Immature natural killer cell (primary cell): ENCODE measurements at regions not wholly inside any gene's neighbourhood (a gene's known extent, or its start where the extent isn't known, plus 50 kb on each side); places are given as distances from the start of the nearest gene placed in this dataset.
"Not testable (repeated sequence)": the region's sequence is repeated elsewhere in the genome, so short reads cannot be mapped to it uniquely, and the experiment has no call there.

Experiments
- DNase-seq, 3 donors: peaks; one replicate each; pipeline ENCODE4 v3.0.0; 2022; ENCODE audit warnings: mixed read lengths in 1 of 3
- H3K27ac Mint-ChIP-seq, 6 donors: one replicate each; pipeline ENCODE4 v1.8.0; 2020; ENCODE audit warnings: mixed read lengths in 6 of 6, mild to moderate bottlenecking in 5 of 6, inconsistent platforms in 4 of 6, moderate library complexity in 3 of 6
- H3K27me3 Mint-ChIP-seq, 3 donors: one replicate each; pipeline ENCODE4 v1.8.0; 2020 to 2021; ENCODE audit warnings: low read depth in 3 of 3, mild to moderate bottlenecking in 3 of 3, mixed read lengths in 3 of 3, moderate library complexity in 3 of 3, inconsistent platforms in 1 of 3
- H3K36me3 Mint-ChIP-seq, 3 donors: one replicate each; pipeline ENCODE4 v1.8.0; 2020; ENCODE audit warnings: mixed read lengths in 3 of 3, inconsistent platforms in 2 of 3, mild to moderate bottlenecking in 2 of 3
- H3K4me1 Mint-ChIP-seq, 2 donors: one replicate each; pipeline ENCODE4 v1.8.0; 2020; ENCODE audit warnings: inconsistent platforms in 2 of 2, mild to moderate bottlenecking in 2 of 2, mixed read lengths in 2 of 2, moderate library complexity in 1 of 2
- H3K4me3 Mint-ChIP-seq, 5 donors: one replicate each; pipeline ENCODE4 v1.8.0; 2020; ENCODE audit warnings: mild to moderate bottlenecking in 5 of 5, mixed read lengths in 5 of 5, inconsistent platforms in 3 of 5, moderate library complexity in 3 of 5
- H3K9me3 Mint-ChIP-seq, 6 donors: one replicate each; pipeline ENCODE4 v1.8.0; 2020; ENCODE audit warnings: mild to moderate bottlenecking in 6 of 6, mixed read lengths in 6 of 6, inconsistent platforms in 4 of 6, moderate library complexity in 3 of 6

- H3K4me1 Mint-ChIP-seq, H3K36me3 Mint-ChIP-seq, H3K27ac Mint-ChIP-seq, DNase-seq, H3K4me3 Mint-ChIP-seq, H3K9me3 Mint-ChIP-seq: not testable (repeated sequence)
- peaks cover 4 to 10% (median 9%) of the 10 kb centered on the region in 3 donors for H3K27me3 Mint-ChIP-seq
These were observed 78.0 kb upstream of the BLID start for GRCh38 chr11:122193881-122194480.

GRCh38 chr11:122193457-122193856 lies 77.4 kb upstream of the BLID start:
- Mint-ChIP-seq H3K4me3 (no peak overlapping the region), H3K4me1 (no peaks in the 10 kb centered on the region), H3K27ac (no peak overlapping the region), H3K36me3 (no peaks in the 10 kb centered on the region), H3K9me3 (no peaks in the 10 kb centered on the region), H3K27me3 (peaks cover 4 to 10% (median 9%) of the 10 kb centered on the region in 3 donors)
- DNase-seq: no peak

- peaks cover 4 to 10% (median 9%) of the 10 kb centered on the region in 3 donors for H3K27me3 Mint-ChIP-seq
- no peak for DNase-seq
- no peak overlapping the region for H3K27ac Mint-ChIP-seq
- no peaks in the 10 kb centered on the region for H3K4me1 Mint-ChIP-seq
- no peak overlapping the region for H3K4me3 Mint-ChIP-seq
- H3K36me3 Mint-ChIP-seq: no peaks in the 10 kb centered on the region
- no peaks in the 10 kb centered on the region for H3K9me3 Mint-ChIP-seq
These were observed 76.7 kb upstream of the BLID start for GRCh38 chr11:122192634-122193255.

GRCh38 chr11:122190768-122191167 lies 74.8 kb upstream of the BLID start:
- H3K4me1 Mint-ChIP-seq: no peaks in the 10 kb centered on the region
- peaks cover 0 to 9% (median 7%) of the 10 kb centered on the region in 3 donors for H3K27me3 Mint-ChIP-seq
- no peaks in the 10 kb centered on the region for H3K36me3 Mint-ChIP-seq
- no peak overlapping the region for H3K4me3 Mint-ChIP-seq
- no peak overlapping the region for H3K27ac Mint-ChIP-seq
- H3K9me3 Mint-ChIP-seq: no peaks in the 10 kb centered on the region
- DNase-seq: no peak

GRCh38 chr11:122189229-122189628 lies 73.2 kb upstream of the BLID start:
- H3K4me3 Mint-ChIP-seq: no peak overlapping the region
- no peaks in the 10 kb centered on the region for H3K36me3 Mint-ChIP-seq
- H3K4me1 Mint-ChIP-seq: no peaks in the 10 kb centered on the region
- peaks cover 3 to 17% (median 8%) of the 10 kb centered on the region in 3 donors for H3K27me3 Mint-ChIP-seq
- DNase-seq: no peak
- H3K27ac Mint-ChIP-seq: no peak overlapping the region
- H3K9me3 Mint-ChIP-seq: no peaks in the 10 kb centered on the region

GRCh38 chr11:122187373-122188165 lies 71.6 kb upstream of the BLID start:
- peaks cover 3 to 18% (median 4%) of the 10 kb centered on the region in 3 donors for H3K27me3 Mint-ChIP-seq
- H3K4me1 Mint-ChIP-seq: no peaks in the 10 kb centered on the region
- no peaks in the 10 kb centered on the region for H3K36me3 Mint-ChIP-seq
- no peak overlapping the region for H3K27ac Mint-ChIP-seq
- H3K9me3 Mint-ChIP-seq: no peaks in the 10 kb centered on the region
- no peak overlapping the region for H3K4me3 Mint-ChIP-seq
- no peak for DNase-seq

GRCh38 chr11:122186439-122187080 lies 70.5 kb upstream of the BLID start:
- no peaks in the 10 kb centered on the region for H3K4me1 Mint-ChIP-seq
- peaks cover 3 to 16% (median 4%) of the 10 kb centered on the region in 3 donors for H3K27me3 Mint-ChIP-seq
- DNase-seq: no peak
- no peak overlapping the region for H3K4me3 Mint-ChIP-seq
- H3K9me3 Mint-ChIP-seq: no peaks in the 10 kb centered on the region
- no peaks in the 10 kb centered on the region for H3K36me3 Mint-ChIP-seq
- H3K27ac Mint-ChIP-seq: no peak overlapping the region

- H3K36me3 Mint-ChIP-seq: no peaks in the 10 kb centered on the region
- H3K27me3 Mint-ChIP-seq: peaks cover 0 to 16% (median 3%) of the 10 kb centered on the region in 3 donors
- DNase-seq: no peak
- H3K4me3 Mint-ChIP-seq: no peak overlapping the region
- no peaks in the 10 kb centered on the region for H3K4me1 Mint-ChIP-seq
- no peak overlapping the region for H3K27ac Mint-ChIP-seq
- H3K9me3 Mint-ChIP-seq: no peaks in the 10 kb centered on the region
These were observed 67.9 kb upstream of the BLID start for GRCh38 chr11:122183933-122184332.

GRCh38 chr11:122181893-122182292 lies 65.9 kb upstream of the BLID start:
- H3K27me3 Mint-ChIP-seq: peaks cover 0 to 16% (median 3%) of the 10 kb centered on the region in 3 donors
- DNase-seq: no peak
- no peaks in the 10 kb centered on the region for H3K4me1 Mint-ChIP-seq
- H3K9me3 Mint-ChIP-seq: no peaks in the 10 kb centered on the region
- no peak overlapping the region for H3K27ac Mint-ChIP-seq
- H3K36me3 Mint-ChIP-seq: no peaks in the 10 kb centered on the region
- no peak overlapping the region for H3K4me3 Mint-ChIP-seq

- Mint-ChIP-seq H3K27me3 (peaks cover 0 to 16% (median 6%) of the 10 kb centered on the region in 3 donors), H3K9me3 (no peaks in the 10 kb centered on the region), H3K4me1 (no peaks in the 10 kb centered on the region), H3K36me3 (no peaks in the 10 kb centered on the region), H3K4me3 (no peak overlapping the region), H3K27ac (no peak overlapping the region)
- DNase-seq: no peak
These were observed 65.4 kb upstream of the BLID start for GRCh38 chr11:122181372-122181771.

- Mint-ChIP-seq H3K4me3 (no peak overlapping the region), H3K27me3 (peaks cover 0 to 11% (median 5%) of the 10 kb centered on the region in 3 donors), H3K36me3 (no peaks in the 10 kb centered on the region), H3K9me3 (no peaks in the 10 kb centered on the region), H3K4me1 (no peaks in the 10 kb centered on the region), H3K27ac (no peak overlapping the region)
- DNase-seq: no peak
These were observed 64.2 kb upstream of the BLID start for GRCh38 chr11:122179961-122180834.

GRCh38 chr11:122178795-122179194 lies 62.8 kb upstream of the BLID start:
- no peak overlapping the region for H3K4me3 Mint-ChIP-seq
- no peaks in the 10 kb centered on the region for H3K4me1 Mint-ChIP-seq
- H3K27ac Mint-ChIP-seq: no peak overlapping the region

GRCh38 chr11:122177238-122177637 lies 61.2 kb upstream of the BLID start:
- Mint-ChIP-seq H3K4me3 (no peak overlapping the region), H3K36me3 (no peaks in the 10 kb centered on the region), H3K4me1 (no peaks in the 10 kb centered on the region), H3K27ac (no peak overlapping the region), H3K27me3 (peaks cover 0 to 3% (median 3%) of the 10 kb centered on the region in 3 donors), H3K9me3 (no peaks in the 10 kb centered on the region)
- no peak for DNase-seq

More at GRCh38 chr11:122178795-122179194, 62.8 kb upstream of the BLID start:
- Mint-ChIP-seq H3K36me3 (no peaks in the 10 kb centered on the region), H3K9me3 (no peaks in the 10 kb centered on the region), H3K27me3 (peaks cover 0 to 3% (median 3%) of the 10 kb centered on the region in 3 donors)
- DNase-seq: no peak
